Left ventricle myocardium inferior (tissue), 1 donor: ENCODE measurements at regions not wholly inside any gene's neighbourhood (a gene's known extent, or its start where the extent isn't known, plus 50 kb on each side); places are given as distances from the start of the nearest gene placed in this dataset.

ENCODE experiments used
- DNase-seq: peaks from one replicate; pipeline ENCODE4 v3.0.0-alpha.2; 2020
- H3K27ac ChIP-seq: fragments of 200-600 bp; replicated peaks from 2 replicates; pipeline ENCODE4 v1.8.0; 2021
- H3K27me3 ChIP-seq: fragments of 200-600 bp; 2 replicates; pipeline ENCODE4 v1.8.0; 2021; ENCODE audit warnings: low read depth
- H3K36me3 ChIP-seq: fragments of 200-600 bp; 2 replicates; pipeline ENCODE4 v1.8.0; 2021
- H3K4me1 ChIP-seq: fragments of 200-600 bp; 2 replicates; pipeline ENCODE4 v1.8.0; 2021
- H3K4me3 ChIP-seq: fragments of 200-600 bp; 2 replicates; pipeline ENCODE4 v1.8.0; 2021; ENCODE audit warnings: mild to moderate bottlenecking, moderate library complexity
- H3K9me3 ChIP-seq: fragments of 200-600 bp; replicated peaks from 2 replicates; pipeline ENCODE4 v1.8.0; 2021
- intact Hi-C: fragments of 100-400 bp; cut with micrococcal nuclease; formaldehyde crosslinking; loops from one replicate; pipeline ENCODE4 v1.11.0; 2022
- TF ChIP-seq, protein P1 (sequence below): fragments of 200-600 bp; IDR thresholded peaks from 2 replicates; pipeline ENCODE4 v1.8.0; 2021; ENCODE audit warnings: antibody characterized with exemption, mild to moderate bottlenecking, borderline replicate concordance
- donor health status: DM: no; HTN: yes; CAD: no; lungs with severe emphysema.

DNA sequence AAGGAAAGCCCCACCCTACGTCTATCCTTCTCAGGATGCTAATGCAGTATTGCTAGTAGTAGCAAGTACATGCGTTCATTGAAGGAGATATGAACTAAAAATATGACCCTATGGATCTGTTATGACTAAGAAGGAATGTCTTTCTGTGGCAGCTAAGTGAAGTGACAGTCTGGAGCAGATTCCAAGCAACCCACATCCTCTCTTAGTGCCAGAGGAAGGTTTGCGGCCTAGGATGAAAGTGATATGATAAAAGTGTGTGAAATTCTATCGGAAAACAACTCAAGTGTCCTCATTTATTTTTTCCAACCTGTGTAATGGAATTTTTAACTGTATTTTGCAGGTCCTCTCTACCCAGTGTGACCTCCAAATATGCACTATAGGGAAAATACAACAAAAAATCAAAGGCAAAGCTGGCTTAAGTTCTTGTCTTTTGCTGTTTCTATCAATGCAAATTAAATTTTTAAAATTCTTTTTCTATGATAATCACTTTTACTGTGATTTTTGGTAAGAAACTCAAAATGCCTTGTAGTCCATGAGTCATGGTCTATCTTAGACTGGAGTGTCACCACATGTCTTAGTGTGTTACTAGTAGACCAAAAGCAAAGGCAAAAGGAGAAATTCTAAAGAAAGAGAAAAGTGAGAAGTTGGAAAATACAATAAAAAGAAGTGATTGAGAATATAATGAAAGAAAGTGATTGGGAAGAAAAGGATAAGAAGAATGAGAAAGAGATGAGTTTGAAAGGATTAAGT, 161.2 kb upstream of the TMCO5A start:
- no peak for DNase-seq
- no peak overlapping the region for H3K27ac ChIP-seq
- intact Hi-C loops: no loop called here
- H3K36me3 ChIP-seq: no peaks in the 10 kb centered on the region
- no peak overlapping the region for H3K4me3 ChIP-seq
- no peaks in the 10 kb centered on the region for H3K4me1 ChIP-seq
- no peaks in the 10 kb centered on the region for H3K27me3 ChIP-seq
- H3K9me3 ChIP-seq: peaks cover 6% of the 10 kb centered on the region
- TF ChIP-seq, protein P1, sequence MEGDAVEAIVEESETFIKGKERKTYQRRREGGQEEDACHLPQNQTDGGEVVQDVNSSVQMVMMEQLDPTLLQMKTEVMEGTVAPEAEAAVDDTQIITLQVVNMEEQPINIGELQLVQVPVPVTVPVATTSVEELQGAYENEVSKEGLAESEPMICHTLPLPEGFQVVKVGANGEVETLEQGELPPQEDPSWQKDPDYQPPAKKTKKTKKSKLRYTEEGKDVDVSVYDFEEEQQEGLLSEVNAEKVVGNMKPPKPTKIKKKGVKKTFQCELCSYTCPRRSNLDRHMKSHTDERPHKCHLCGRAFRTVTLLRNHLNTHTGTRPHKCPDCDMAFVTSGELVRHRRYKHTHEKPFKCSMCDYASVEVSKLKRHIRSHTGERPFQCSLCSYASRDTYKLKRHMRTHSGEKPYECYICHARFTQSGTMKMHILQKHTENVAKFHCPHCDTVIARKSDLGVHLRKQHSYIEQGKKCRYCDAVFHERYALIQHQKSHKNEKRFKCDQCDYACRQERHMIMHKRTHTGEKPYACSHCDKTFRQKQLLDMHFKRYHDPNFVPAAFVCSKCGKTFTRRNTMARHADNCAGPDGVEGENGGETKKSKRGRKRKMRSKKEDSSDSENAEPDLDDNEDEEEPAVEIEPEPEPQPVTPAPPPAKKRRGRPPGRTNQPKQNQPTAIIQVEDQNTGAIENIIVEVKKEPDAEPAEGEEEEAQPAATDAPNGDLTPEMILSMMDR: no peak

DNA sequence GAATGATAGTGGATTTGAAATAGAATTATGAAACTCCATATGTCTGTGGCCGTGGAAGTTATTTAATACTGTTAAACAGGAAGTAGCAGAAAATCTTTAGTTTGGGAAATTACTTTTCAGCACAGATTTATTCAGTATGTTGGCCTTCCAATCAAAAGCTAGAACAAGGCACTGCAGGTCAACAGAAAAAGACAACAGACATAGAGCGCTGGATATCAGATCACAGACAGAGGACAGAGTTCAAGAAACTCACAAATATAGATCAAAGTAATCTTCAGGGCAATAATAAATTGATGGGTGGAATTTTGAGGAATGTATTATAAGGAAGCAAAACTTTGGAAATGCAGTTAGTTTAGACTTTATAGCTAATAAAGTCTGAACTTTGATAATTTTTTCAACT, 159.5 kb upstream of the TMCO5A start:
- TF ChIP-seq, protein P1: no peak
- Histone ChIP-seq H3K4me1 (no peaks in the 10 kb centered on the region), H3K27ac (no peak overlapping the region), H3K4me3 (no peak overlapping the region), H3K36me3 (no peaks in the 10 kb centered on the region), H3K9me3 (peaks cover 6% of the 10 kb centered on the region), H3K27me3 (no peaks in the 10 kb centered on the region)
- intact Hi-C loops: no loop called here
- no peak for DNase-seq

DNA sequence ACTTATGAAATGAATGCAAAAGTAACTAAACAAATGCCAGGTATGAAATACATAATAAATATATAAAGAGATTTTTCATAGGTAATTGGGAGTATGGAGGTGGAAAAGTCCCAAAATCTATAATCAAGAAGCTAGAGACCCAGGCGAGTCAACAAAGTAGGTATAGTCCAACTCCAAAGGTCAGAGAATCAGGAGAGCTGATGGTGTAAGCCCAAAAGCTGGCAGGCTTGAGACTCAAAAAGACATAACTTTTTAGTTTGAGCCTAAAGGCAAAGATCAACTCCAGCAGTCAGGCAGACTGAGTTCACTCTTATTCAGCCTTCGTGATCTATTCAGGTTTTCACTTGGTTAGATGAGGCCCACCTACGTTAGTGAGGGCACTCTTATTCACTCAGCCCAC, 157.4 kb upstream of the TMCO5A start:
- Histone ChIP-seq H3K27ac (no peak overlapping the region), H3K27me3 (no peaks in the 10 kb centered on the region), H3K4me1 (no peaks in the 10 kb centered on the region), H3K9me3 (peaks cover 6% of the 10 kb centered on the region), H3K36me3 (no peaks in the 10 kb centered on the region), H3K4me3 (no peak overlapping the region)
- DNase-seq: no peak
- TF ChIP-seq, protein P1: no peak
- intact Hi-C loops: no loop called here

DNA sequence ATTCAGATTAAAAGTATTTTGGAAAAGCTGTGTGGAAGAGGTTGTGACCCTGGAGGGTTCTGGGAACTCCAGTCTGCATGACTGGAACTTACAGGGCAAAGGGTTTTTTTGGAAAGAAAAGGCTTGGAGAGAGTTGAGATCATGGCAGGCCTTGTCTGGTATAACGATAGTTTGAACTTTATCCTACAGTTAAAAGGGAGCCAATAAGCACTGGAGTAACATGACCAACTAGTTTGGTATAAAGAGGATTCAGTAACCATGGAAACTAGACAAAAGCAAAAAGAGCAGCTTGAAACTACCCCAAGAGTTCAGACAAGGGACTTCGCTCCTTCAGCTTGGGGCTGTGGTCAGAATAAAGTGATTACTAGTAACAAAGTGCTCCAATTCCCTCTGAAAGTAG, 151.2 kb upstream of the TMCO5A start:
- Histone ChIP-seq H3K36me3 (no peaks in the 10 kb centered on the region), H3K27ac (no peak overlapping the region), H3K9me3 (no peaks in the 10 kb centered on the region), H3K4me3 (no peak overlapping the region), H3K27me3 (no peaks in the 10 kb centered on the region), H3K4me1 (no peaks in the 10 kb centered on the region)
- intact Hi-C loops: no loop called here
- TF ChIP-seq, protein P1: no peak
- no peak for DNase-seq

DNA sequence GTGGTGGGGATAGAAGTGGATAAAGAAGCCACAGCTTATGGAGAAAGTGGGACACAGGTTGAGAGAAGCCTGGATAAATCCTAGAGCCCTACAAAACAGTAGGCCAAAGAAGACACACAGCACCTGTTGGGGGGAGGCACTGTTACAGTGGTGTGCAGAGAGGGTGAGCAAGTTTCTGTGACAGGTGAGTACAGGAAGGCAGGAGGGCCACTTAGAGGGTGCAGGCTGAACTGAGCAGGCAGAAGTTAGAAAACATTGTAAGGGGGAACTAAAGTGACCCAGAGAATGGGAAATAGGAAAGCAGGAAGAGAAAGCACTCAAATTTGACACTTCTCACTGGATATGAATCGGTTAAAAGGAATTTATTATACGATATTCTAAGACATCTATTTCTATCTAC, 146.1 kb upstream of the TMCO5A start:
- intact Hi-C loops: no loop called here
- TF ChIP-seq, protein P1: no peak
- Histone ChIP-seq H3K27ac (no peak overlapping the region), H3K9me3 (no peaks in the 10 kb centered on the region), H3K36me3 (no peaks in the 10 kb centered on the region), H3K4me1 (no peaks in the 10 kb centered on the region), H3K4me3 (no peak overlapping the region), H3K27me3 (no peaks in the 10 kb centered on the region)
- DNase-seq: no peak
